ENCODE measurements at regions not wholly inside any gene's neighbourhood (a gene's known extent, or its start where the extent isn't known, plus 50 kb on each side); places are given as distances from the start of the nearest gene placed in this dataset.
"Not testable (repeated sequence)": the region's sequence is repeated elsewhere in the genome, so short reads cannot be mapped to it uniquely, and the experiment has no call there.

DNA sequence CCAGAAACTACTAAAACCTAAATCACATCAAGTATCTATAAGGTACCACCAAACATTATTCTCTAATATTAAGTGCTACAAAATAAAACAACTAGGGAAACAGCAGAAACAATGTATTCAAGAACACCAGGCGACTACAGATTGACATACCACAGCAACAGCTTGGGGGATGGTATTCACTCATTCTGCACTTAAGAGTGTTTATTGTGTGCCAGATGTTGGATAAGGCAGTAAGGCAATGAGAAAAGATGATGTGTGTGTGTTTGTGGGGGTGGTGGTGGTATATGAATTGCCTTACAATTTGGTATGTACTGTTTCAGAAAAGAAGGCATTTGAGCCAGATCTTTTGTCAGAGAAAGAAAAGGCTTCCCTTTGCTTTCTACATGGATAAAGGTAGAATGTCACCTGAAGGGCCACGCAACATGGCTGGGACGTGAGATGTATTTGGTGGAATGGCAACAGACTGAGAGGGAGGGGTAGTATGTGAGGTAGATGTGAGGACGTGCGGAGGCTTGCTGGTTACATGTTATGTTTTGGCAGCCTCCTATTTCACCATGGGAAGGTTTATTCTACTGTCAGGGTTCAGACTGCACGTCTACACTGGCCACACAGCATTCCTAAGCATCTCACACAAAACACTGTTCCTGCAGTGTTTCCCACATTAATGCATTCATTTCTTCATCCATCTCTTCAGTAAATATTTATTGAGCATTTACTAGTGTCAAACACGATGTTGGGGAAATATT lies 300.7 kb downstream of the KLF12 start:
- DNase-seq: peak in 1 of 2 experiments; percentile 50

DNA sequence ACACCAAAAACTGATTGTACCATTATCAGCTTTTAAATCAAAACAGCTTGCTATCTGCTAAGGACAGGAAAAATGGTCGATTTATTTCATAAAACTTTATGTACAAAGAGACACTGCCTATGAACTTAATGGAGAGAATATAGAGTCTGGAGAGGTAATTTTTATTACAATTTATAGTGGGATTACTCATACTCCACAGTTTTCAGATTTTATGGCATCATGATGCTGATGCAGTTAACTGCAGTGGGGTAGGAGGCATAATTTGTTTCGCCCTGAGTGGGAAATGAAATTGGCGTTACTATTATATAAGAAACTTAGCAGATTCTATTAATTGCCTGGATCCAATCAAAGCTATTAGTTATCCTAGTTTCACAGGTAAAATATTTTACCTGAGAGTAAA lies 301.4 kb downstream of the KLF12 start:
- DNase-seq: no peak

DNA sequence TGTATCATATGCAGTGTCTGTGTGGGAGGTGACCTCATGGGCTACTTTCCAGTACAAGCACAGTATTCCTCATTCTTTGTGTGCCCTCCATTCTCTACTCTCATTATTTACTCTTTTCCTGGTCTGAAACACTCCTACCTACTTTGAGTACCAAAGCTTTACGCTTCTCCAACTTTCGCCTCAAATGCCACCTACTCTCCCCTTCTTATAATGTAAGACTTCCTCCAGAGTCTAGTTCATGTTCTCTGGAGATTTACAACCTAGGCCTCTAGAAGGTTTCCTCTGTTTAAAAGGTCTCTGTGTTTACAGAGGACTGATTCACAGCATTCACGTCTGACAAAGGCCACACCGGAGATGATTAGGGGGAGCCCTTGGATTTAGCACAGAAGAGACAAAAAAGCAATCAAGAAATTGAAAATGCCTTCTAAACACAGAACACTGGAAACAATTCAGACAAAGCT lies 302.0 kb downstream of the KLF12 start:
- DNase-seq: no peak

DNA sequence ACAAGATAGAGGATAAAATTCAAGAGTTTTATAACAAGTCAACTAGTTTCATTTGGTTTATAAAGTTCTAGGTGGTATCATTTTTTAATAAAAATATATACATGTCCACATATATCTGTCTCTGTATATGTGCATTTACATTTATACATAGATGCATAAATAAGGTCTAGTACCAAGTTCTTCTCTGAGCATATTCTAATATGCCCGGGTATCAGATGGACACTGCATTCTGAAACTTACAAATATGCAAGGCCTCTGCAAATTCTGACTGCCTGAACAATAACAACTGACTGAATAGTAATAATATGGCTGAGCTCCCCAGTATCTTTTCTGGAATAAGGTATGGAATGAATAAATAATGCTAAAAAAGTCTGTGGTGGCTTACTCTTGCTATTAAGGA lies 304.8 kb downstream of the KLF12 start:
- DNase-seq: no peak

DNA sequence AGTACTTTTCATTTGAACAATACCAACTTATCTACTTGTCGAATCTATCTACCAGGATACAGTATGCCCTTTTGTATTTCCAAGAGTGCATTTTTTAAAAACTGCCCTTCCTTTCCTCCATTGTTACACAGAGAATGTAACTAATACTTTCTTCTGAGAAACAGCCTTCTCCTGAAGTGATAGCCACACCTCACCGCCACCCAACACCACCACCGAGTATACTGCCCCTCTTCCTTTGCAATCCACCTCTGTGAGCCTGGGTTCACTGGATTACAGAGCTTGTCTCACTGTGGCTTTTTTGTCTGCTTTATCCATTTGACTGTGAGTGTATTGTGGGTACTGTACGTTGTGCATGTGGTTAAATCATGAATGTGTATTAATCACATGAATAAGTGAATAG lies 305.4 kb downstream of the KLF12 start:
- DNase-seq: no peak

DNA sequence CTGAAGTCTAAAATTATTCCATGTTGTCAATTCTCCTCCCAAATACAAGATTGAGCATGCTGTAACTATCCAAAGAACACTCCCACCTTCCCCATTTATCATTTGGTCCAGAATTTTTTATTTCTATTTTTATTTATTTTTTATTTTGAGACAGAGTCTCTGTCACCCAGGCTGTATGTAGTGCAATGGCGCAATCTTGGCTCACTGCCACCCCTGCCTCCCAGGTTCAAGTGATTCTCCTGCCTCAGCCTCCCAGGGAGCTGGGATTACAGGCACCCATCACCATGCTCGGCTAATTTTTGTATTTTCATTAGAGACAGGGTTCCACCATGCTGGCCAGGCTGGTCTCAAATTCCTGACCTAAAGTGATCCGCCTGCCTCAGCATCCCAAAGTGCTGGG lies 306.8 kb downstream of the KLF12 start:
- DNase-seq: no peak

DNA sequence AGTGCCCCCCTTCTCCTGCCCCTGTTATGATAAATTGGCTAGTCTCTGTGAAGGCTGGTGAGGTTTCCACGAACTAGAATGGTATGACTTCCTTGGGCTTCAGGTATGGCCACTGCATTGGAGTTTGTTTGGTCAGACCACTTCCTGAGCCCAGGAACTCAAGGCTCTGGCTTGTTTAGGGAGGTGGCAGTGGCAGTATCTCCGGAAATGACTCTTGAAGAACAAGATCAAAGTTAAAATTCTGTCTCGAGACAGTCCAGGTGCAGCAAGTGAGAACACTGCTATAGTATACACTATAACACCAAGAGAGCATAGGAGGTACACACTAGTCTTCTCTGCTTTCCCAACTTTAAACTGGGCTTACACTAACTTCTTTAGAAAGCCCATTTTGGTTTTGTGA lies 309.1 kb downstream of the KLF12 start:
- no peak for DNase-seq

DNA sequence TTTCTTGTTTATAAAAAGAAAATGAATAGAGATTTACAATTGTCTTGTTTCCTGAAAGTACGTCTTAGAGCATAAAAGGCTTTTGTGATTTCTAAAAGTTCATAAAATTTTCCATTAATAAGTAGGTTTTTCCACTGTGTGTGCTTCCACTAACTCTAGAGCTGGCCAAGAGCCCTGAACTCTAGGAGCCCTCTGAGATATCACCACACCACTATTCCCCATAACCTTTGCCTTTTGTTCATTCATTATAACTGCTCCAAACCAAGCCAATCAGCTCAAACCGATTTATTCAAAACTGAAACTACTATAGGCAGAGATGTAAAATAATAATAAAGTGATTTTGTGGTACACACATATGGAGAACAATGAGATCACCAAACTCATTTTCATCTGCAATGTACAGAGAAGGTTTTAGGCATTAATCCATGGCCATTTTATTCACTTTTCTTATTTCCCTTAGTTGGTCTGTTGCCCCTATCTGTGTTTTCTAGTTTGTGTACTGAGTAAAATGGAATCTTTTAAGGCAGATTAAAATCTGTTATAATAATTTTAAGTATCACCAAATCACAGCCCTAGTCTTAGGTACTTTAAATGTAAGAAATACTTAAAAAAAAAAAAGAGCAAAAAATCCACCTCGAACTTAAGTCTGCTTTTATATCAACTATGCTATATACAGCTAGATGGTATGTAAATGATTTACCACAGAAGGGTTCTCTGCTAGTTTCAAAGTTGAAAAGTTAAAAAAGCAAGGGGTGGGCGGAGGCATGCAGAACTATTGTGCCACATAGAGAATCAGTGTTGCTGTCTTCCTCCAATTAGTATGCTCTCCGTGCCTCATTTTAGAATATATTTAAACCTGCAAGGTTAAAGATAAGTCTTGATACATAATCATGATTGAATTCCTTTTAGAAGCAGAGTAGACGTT lies 311.3 kb downstream of the KLF12 start:
- DNase-seq: no peak

DNA sequence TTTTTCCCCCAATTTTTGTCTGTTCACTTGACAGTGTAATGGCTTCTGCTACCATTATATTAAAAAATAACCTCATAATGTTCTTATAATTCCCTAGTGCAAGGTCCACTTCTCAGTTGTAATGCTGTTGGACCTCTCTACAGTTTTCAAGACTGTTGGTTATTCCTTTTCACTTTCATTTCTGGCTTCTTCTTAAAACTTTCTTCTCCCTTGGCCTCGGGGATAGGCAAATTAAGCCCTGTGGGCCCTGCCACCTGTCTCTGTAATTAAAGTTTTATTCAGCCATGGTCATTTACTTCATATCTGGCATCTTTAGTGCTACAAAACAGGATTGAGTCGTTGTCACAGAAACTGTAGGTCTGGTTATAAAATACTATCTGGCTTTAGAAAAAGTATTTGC lies 313.5 kb downstream of the KLF12 start:
- no peak for DNase-seq

DNA sequence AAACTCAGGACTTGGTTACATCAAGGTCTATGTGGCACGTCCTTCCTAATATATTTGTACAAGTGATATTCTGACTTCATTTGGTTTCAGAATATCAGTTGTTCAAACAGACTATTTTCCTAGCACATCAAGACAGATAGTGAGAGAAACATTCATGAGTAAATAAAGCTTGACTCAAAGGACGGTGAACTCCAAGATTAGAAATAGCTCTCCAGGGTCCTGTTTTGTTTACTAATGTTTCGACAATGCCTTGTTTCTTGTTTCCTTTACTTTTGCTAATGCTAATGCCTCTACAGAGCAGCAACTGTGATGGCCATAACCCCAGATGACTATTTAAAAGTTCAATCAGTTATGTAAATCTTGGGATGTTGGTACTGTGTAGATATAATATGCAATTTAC lies 313.9 kb downstream of the KLF12 start:
- DNase-seq: no peak

DNA sequence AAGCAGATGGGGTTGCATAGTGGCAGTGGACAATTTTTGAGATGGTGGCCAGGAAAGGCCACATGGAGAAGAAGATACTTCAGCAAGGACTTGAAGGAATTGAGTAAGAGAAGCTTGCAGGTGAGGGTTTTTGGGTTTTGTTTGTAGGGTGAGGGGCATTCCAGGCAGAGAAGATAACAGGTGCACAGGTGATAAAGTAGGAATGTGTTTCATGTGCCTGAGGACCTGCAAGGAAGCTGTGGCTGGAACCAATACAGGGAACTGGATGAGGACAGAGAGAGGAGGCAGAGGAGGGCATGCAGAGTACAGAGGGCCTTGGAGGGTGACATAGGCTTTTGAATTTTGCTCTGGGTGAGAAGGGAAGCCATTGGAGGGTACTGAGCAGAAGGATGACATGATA lies 314.5 kb downstream of the KLF12 start:
- no peak for DNase-seq

DNA sequence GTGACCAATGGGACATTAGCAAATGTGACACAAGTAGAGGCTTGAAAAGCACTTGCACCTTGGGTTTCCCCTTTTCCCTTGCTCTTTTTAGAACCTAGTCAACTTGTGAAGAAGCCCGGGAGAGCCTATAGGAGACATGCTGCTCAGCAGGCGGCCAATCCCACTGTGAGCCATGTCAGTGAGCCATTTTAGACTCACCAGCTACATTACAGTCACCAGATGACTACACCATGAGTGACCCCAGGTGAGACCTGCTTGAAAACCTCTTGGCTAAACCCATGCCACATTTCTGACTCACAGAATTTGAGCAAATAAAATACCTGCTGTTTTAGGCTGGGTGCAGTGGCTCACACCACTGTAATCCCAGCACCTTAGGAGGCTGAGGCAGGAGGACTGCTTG lies 317.5 kb downstream of the KLF12 start:
- no peak for DNase-seq

DNA sequence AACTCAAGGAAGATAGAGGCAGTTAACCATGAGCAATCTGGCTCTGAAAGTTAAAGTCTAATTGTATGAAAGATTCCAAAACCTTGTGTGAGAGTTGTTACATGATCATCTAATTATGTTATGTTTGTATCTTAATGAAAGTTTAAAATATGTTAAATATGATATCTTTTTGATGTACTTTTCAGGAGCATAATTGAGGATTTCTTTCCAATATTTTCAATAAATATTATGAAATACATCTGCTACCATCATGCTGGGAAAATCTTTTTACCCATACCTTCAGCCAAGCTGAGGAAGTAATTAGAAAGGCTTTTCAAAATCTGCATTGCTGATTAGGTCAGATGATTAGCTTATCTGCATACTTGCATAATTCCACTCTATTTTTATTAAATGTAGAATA lies 318.4 kb downstream of the KLF12 start:
- no peak for DNase-seq

DNA sequence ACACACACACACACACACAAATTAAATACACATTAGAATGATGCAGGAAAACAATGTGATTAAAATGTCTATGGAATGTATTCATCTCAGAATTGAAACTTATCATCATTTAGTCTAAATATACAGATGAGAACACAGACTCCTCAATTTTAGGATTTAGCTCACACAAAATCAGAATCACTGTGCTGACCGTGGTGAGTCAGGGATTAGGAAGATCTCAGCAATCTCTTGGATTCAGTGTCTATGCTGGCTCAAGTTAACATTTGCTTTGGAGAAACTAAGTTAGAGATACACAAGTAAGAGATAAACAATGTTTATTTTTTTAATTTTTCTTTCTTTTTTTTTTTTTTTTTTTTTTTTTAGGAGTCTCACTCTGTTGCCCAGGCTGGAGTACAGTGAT lies 323.6 kb downstream of the KLF12 start:
- DNase-seq: no peak

DNA sequence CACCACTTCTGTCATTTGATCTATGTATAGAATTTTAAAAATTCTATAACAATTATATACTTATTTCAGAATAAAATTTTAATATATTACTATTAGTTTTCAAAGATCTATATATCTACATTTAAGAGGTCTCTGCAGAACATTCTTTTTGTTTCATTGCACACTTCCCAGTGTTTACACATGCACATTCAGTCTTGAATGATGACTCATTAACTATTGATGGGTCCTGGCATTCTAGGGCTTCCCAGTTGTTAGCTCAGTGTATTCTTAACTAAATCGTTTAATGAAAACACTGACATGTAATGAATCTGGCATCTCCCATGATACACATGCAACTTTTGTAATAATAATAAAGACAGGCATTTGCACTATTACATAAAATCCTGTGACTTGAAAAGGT lies 324.6 kb downstream of the KLF12 start:
- DNase-seq: no peak

DNA sequence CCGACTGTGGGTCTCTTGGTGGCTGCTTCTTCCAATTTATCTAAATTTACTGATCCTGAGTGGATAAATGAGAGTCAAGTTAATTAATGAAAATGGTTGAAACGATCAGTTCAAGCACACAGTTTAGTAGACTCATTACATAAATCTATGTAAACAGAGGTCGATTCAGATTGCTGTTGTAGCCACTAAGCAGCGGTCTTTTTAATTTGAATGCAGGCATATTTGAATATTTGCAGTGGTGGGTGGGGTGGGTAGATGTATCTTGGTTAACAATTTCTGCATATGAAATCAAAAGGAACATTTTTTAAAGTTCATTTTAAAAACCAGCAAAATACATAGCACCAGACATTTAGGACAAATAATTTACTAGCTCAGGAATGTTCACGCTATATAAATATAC lies 325.9 kb downstream of the KLF12 start:
- DNase-seq: no peak

DNA sequence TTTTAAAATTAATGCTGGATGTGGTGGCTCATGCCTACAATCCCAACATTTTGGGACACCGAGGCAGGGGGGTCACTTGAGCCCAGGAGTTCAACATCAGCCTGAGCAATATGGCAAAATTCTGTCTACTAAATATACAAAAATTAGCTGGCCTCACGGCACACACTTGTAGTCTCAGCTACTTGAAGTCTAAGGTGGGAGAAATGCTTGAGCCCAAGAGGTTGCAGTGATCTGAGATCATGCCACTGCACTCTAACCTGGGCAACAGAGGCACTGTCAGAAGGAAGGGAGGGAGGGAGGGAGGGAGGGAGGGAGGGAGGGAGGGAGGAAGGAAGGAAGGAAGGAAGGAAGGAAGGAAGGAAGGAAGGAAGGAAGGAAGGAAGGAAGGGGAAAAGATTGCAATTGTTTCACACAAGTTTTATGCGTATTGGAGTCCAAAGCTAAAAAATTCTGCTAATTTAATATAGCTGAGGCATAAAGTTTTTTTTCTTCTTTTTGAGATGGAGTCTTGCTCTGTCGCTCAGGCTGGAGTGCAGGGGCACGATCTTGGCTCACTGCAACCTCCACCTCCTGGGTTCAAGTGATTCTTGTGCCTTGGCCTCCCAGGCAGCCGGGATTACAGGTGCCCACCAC lies 328.8 kb downstream of the KLF12 start:
- DNase-seq: not testable (repeated sequence)

DNA sequence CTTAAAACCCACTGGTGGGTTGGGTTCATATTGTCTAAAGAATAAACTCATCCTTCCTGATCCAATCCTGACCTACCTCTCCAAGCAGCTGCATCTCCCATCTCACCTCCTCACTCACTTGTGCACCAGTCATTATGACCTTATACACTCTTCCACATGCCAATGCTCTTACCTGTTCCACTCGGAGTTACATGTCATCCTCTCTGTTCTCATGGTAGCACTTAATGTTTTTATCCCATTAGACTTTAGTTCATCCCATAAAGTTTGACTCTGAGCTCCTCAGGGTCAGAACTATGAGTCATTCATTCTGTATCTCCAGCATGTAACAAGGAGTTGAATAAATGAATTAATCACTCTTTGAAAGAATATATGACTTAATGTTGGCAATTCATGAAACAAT lies 330.2 kb downstream of the KLF12 start:
- DNase-seq: no peak

DNA sequence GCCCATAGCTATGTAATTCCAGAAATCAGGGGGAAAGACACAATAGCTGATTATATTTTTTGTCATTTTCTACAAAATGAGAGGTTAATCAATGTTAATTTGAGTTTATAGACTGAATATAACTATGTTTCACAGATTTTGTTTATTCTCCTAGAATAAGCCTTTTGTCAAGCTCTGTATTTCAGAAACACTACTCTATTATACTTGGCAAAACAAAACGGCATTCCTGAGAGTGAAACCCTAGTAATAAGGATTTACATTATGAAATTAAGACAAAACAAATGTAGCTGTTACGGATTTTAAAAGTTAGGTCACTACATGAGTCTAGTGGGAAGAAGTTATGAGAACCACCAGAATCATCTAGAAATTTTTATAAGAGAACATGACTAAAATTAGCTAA lies 334.2 kb downstream of the KLF12 start:
- no peak for DNase-seq

DNA sequence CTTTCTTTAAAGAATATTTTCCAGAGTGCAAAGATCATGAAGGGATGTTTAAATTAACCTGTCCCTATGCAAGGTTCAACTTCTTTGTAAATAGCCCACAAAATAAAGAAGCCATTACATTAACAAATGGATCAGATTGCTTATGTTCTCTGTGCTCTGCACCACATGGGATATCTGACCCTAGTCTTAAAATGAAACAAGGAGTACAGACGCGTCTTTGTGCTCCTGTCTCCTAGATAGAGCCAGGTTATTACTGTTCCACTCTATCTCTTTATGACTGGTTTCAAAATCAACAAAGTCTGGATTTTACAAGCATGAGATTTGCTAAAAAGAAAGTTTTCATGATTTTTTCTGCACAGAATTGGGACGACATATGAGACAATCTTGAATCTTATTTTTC lies 339.4 kb downstream of the KLF12 start:
- DNase-seq: no peak

DNA sequence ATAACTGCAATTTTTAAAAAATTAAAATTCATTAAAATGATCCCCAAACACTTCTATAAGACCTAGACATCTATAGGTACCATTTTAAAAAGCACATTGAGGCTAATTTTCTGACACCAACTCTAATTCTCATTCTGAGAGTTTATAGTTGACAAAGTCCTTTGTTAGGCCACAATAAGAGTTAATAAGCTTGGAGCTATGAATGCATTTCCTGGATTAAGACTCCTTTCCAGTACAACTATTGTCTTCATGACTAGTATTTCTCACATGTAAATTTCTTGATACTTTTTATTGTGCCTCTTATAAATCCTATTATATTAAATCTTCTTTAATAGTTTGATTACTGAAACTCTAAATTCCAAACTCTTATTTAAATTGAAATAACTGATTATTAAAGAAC lies 340.8 kb downstream of the KLF12 start:
- no peak for DNase-seq

DNA sequence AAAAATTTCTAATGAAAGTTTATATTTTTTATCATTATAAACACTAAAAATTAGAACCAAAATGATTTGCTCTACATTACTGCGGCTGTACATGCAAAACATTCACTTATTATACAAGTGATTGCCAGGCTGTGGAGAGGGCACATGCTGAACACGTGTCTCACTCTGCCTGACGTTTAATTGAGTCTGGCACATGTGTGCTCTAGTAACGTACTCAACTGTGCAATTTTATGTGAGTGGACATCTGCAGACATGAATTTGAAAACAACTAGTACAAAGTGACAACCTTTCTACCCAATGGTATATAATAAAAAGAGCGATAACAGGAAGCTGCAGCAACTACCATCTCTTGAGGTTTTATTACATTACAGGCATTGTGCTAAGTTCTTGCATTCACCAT lies 341.4 kb downstream of the KLF12 start:
- no peak for DNase-seq
